ENCODE measurements at regions not wholly inside any gene's neighbourhood (a gene's known extent, or its start where the extent isn't known, plus 50 kb on each side); places are given as distances from the start of the nearest gene placed in this dataset.
"Not testable (repeated sequence)": the region's sequence is repeated elsewhere in the genome, so short reads cannot be mapped to it uniquely, and the experiment has no call there.

GRCh38 chr14:48561438-48561837 lies 886.0 kb upstream of the MDGA2 start:
- not testable (repeated sequence) for TF ChIP-seq CTCF (IDR thresholded peaks at IDR 0.05 in 4 of 5, conservative IDR thresholded peaks at IDR 0.05 in 1 of 5); POLR2A (IDR thresholded peaks at IDR 0.05)

Data from gastrocnemius medialis (tissue), 4 donors.